HL-60 (cell line): ENCODE measurements at regions not wholly inside any gene's neighbourhood (a gene's known extent, or its start where the extent isn't known, plus 50 kb on each side); places are given as distances from the start of the nearest gene placed in this dataset.

Experiments used
- DNase-seq, 2 experiments: peaks; one replicate each; pipeline ENCODE4 v3.0.0-alpha.2; 2010 to 2020; ENCODE audit warnings: low read depth in 1 of 2, low spot score in 1 of 2
- H3K27ac ChIP-seq: fragments of 250-450 bp; sonication (Bioruptor Pico); replicated peaks from 2 replicates; pipeline ENCODE4 v1.5.1; 2020; ENCODE audit warnings: mild to moderate bottlenecking, moderate library complexity
- H3K27me3 ChIP-seq: fragments of 250-450 bp; sonication (Bioruptor Pico); 2 replicates; pipeline ENCODE4 v1.5.1; 2021; ENCODE audit warnings: mild to moderate bottlenecking, moderate library complexity; ENCODE audit not compliant: insufficient read depth, poor library complexity, severe bottlenecking
- H3K4me3 ChIP-seq: replicated peaks from 2 replicates; pipeline ENCODE4 v1.5.1; 2011; ENCODE audit warnings: mild to moderate bottlenecking, control low read depth, low read length; ENCODE audit not compliant: insufficient read depth
- GABPA ChIP-seq: IDR thresholded peaks from 2 replicates; pipeline ENCODE4 v1.6.1; 2012; ENCODE audit warnings: low read depth
- POLR2AphosphoS5 ChIP-seq: IDR thresholded peaks from 2 replicates; pipeline ENCODE4 v1.6.1; 2012; ENCODE audit warnings: low read depth
- SPI1 ChIP-seq: IDR thresholded peaks from 2 replicates; pipeline ENCODE4 v1.6.1; 2012; ENCODE audit warnings: low read depth, mild to moderate bottlenecking, borderline replicate concordance
- TF ChIP-seq, protein P1 (sequence below): IDR thresholded peaks from 2 replicates; pipeline ENCODE4 v1.6.1; 2012; ENCODE audit warnings: low read depth; ENCODE audit not compliant: insufficient replicate concordance
- TF ChIP-seq, protein P2 (sequence below): IDR thresholded peaks from one replicate; pipeline ENCODE4 v1.5.1; 2011; ENCODE audit warnings: low read length, control low read depth, inconsistent platforms; ENCODE audit not compliant: insufficient read depth

DNA sequence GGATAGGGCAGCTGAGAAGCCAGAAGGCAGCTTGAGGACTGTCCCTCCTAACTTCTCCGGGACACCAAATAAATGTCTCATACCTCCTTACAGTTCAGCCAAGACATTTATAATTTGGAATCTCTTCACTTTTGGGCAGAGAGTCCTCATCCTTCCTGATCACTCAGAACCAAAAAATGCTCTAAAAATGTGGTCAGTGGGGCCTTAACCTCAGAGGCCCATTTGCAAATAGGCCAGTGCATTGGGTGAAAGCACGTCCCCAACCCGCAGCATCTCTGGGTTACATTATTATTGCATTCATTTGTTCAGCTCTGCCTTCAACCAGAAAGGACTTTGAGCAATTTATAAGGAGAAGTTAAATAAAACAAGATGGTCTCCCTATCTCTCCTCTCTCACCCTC lies 112.4 kb upstream of the IRX3 start:
- no peak for DNase-seq
- no peak overlapping the region for H3K4me3 ChIP-seq
- no peaks in the 10 kb centered on the region for H3K27me3 ChIP-seq
- no peak overlapping the region for H3K27ac ChIP-seq
- TF ChIP-seq SPI1 (no peak), POLR2AphosphoS5 (no peak), GABPA (no peak)
- TF ChIP-seq, protein P1, sequence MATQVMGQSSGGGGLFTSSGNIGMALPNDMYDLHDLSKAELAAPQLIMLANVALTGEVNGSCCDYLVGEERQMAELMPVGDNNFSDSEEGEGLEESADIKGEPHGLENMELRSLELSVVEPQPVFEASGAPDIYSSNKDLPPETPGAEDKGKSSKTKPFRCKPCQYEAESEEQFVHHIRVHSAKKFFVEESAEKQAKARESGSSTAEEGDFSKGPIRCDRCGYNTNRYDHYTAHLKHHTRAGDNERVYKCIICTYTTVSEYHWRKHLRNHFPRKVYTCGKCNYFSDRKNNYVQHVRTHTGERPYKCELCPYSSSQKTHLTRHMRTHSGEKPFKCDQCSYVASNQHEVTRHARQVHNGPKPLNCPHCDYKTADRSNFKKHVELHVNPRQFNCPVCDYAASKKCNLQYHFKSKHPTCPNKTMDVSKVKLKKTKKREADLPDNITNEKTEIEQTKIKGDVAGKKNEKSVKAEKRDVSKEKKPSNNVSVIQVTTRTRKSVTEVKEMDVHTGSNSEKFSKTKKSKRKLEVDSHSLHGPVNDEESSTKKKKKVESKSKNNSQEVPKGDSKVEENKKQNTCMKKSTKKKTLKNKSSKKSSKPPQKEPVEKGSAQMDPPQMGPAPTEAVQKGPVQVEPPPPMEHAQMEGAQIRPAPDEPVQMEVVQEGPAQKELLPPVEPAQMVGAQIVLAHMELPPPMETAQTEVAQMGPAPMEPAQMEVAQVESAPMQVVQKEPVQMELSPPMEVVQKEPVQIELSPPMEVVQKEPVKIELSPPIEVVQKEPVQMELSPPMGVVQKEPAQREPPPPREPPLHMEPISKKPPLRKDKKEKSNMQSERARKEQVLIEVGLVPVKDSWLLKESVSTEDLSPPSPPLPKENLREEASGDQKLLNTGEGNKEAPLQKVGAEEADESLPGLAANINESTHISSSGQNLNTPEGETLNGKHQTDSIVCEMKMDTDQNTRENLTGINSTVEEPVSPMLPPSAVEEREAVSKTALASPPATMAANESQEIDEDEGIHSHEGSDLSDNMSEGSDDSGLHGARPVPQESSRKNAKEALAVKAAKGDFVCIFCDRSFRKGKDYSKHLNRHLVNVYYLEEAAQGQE, result no peak
- TF ChIP-seq, protein P2, sequence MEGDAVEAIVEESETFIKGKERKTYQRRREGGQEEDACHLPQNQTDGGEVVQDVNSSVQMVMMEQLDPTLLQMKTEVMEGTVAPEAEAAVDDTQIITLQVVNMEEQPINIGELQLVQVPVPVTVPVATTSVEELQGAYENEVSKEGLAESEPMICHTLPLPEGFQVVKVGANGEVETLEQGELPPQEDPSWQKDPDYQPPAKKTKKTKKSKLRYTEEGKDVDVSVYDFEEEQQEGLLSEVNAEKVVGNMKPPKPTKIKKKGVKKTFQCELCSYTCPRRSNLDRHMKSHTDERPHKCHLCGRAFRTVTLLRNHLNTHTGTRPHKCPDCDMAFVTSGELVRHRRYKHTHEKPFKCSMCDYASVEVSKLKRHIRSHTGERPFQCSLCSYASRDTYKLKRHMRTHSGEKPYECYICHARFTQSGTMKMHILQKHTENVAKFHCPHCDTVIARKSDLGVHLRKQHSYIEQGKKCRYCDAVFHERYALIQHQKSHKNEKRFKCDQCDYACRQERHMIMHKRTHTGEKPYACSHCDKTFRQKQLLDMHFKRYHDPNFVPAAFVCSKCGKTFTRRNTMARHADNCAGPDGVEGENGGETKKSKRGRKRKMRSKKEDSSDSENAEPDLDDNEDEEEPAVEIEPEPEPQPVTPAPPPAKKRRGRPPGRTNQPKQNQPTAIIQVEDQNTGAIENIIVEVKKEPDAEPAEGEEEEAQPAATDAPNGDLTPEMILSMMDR, result no peak

DNA sequence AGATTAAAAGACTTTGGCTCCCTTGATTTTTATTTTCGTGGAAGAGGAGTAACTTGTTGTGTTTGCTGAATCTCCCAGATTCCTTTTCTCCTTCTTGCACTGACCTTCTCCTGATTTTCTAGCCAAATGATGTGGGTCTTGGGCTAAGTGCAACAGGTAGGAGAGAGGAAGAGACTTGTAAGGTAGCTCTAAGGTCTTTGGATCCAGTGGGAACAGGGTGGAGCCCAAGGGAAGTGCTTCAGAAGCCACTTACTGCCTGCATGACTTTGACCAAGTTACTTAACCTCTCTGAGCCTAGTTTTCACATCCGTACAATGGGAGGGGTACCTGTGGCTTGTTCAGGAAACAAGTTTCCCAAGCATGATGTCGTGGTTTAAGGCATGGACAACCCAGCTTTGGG lies 111.3 kb upstream of the IRX3 start:
- H3K4me3 ChIP-seq, result no peak overlapping the region
- no peak for DNase-seq
- TF ChIP-seq, protein P1, result no peak
- TF ChIP-seq SPI1 (no peak), POLR2AphosphoS5 (no peak), GABPA (no peak)
- TF ChIP-seq, protein P2, result no peak
- H3K27me3 ChIP-seq, result no peaks in the 10 kb centered on the region
- no peak overlapping the region for H3K27ac ChIP-seq

DNA sequence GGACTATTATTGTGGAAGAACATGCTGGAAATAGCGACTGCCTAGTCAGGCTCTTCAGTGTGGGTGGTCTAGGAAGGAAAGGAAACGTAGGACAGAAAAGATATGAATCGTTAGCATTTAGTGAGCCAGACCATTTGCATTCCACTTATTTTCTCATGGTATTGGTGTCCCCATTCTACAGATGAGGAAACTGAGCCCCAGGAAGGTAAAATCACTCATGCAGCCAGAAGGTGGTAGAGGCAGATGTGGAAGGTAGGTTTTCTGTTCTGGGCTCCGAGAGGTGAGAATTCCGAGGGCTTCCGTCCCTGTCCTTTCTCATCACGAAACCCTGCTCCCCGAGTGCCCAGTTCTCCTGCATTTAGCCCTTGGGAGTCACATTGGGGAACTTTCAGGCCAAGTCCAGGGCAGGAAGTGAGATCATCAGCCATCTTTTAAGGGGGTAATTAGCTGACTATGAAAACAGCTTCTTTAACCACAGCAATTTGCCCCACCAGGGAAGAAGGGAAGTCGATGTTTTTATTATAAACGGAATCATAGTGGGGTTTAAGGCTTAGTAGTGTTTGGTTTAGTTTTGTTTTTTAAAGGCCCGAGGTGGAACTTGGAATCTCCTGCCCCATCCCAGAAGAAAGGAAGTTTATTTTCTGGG lies 110.7 kb upstream of the IRX3 start:
- no peak for DNase-seq
- no peak overlapping the region for H3K4me3 ChIP-seq
- H3K27me3 ChIP-seq, result no peaks in the 10 kb centered on the region
- no peak overlapping the region for H3K27ac ChIP-seq
- TF ChIP-seq, protein P1, result no peak
- TF ChIP-seq GABPA (no peak), SPI1 (no peak), POLR2AphosphoS5 (no peak)
- TF ChIP-seq, protein P2, result no peak
